IMR-90 (cell line): ENCODE measurements at regions not wholly inside any gene's neighbourhood (a gene's known extent, or its start where the extent isn't known, plus 50 kb on each side); places are given as distances from the start of the nearest gene placed in this dataset.

Experiments
- ATAC-seq: fragments of 200-7000 bp; cut with Tn5 transposase; 2 replicates; pipeline ENCODE4 v1.9.1; 2020; ENCODE audit warnings: low read depth, mild to moderate bottlenecking, moderate library complexity
- BruUV-seq: library from RNA; stranded (reverse); fragments of 400-500 nt; replicated peaks from 2 replicates; lab custom pipeline; 2021; lab: Mats Ljungman, UMichigan
- CTCF ChIA-PET: fragments of 300-600 bp; formaldehyde crosslinking; extraction: SDS; loops from one replicate; lab custom pipeline; 2021; ENCODE audit warnings: antibody characterized with exemption; lab: Yijun Ruan, JAX
- POLR2A ChIA-PET: fragments of 300-600 bp; sonication (Branson Sonifier 250); formaldehyde crosslinking; loops from one replicate; lab custom pipeline; 2022; ENCODE audit warnings: antibody characterized with exemption; ENCODE audit not compliant: unreplicated experiment; lab: Charles Lee
- DNase-seq: peaks from one replicate; pipeline ENCODE4 v3.0.0; 2013
- H2AFZ ChIP-seq: replicated peaks from 2 replicates; pipeline ENCODE3; 2013; ENCODE audit warnings: low read length, mild to moderate bottlenecking; ENCODE audit not compliant: poor library complexity
- H2AK5ac ChIP-seq: 2 replicates; pipeline ENCODE4 v1.6.1; 2013; ENCODE audit warnings: low read depth, low read length, inconsistent platforms
- H2AK9ac ChIP-seq: replicated peaks from 2 replicates; pipeline ENCODE3; 2013; ENCODE audit warnings: mild to moderate bottlenecking, low read depth, low read length, moderate library complexity; ENCODE audit not compliant: poor library complexity
- H2BK120ac ChIP-seq: 2 replicates; pipeline ENCODE4 v1.6.1; 2013; ENCODE audit warnings: low read depth, low read length, inconsistent platforms
- H2BK15ac ChIP-seq: 3 replicates; pipeline ENCODE4 v1.6.1; 2013; ENCODE audit warnings: low read depth, low read length, inconsistent platforms
- H2BK20ac ChIP-seq: 2 replicates; pipeline ENCODE4 v1.6.1; 2013; ENCODE audit warnings: low read depth, mild to moderate bottlenecking, inconsistent platforms, low read length, moderate library complexity
- H2BK5ac ChIP-seq: 2 replicates; pipeline ENCODE4 v1.6.1; 2013; ENCODE audit warnings: mild to moderate bottlenecking, low read depth, low read length, inconsistent platforms; ENCODE audit not compliant: poor library complexity, severe bottlenecking
- H3K14ac ChIP-seq: replicated peaks from 2 replicates; pipeline ENCODE4 v1.6.1; 2013; ENCODE audit warnings: low read depth, low read length, inconsistent platforms
- H3K18ac ChIP-seq: 2 replicates; pipeline ENCODE4 v1.6.1; 2013; ENCODE audit warnings: low read depth, low read length, control low read depth
- H3K23ac ChIP-seq: 2 replicates; pipeline ENCODE4 v1.6.1; 2013; ENCODE audit warnings: low read depth, low read length, inconsistent platforms
- H3K27ac ChIP-seq: 2 replicates; pipeline ENCODE4 v1.5.1; 2013; ENCODE audit warnings: mild to moderate bottlenecking, control low read depth, low read length; ENCODE audit not compliant: insufficient read depth
- H3K27me3 ChIP-seq: 2 replicates; pipeline ENCODE4 v1.6.1; 2013; ENCODE audit warnings: low read length; ENCODE audit not compliant: control insufficient read depth, insufficient read depth
- H3K36me3 ChIP-seq: 2 replicates; pipeline ENCODE4 v1.6.1; 2013; ENCODE audit warnings: low read length, mixed read lengths; ENCODE audit not compliant: control insufficient read depth, insufficient read depth
- H3K4ac ChIP-seq: 2 replicates; pipeline ENCODE4 v1.6.1; 2013; ENCODE audit warnings: low read depth, low read length, inconsistent platforms
- H3K4me1 ChIP-seq: 2 replicates; pipeline ENCODE4 v1.6.1; 2013; ENCODE audit warnings: low read length, mixed read lengths; ENCODE audit not compliant: control insufficient read depth, insufficient read depth
- H3K4me2 ChIP-seq: 2 replicates; pipeline ENCODE4 v1.6.1; 2013; ENCODE audit warnings: low read depth, mild to moderate bottlenecking, control low read depth, low read length, moderate library complexity
- H3K4me3 ChIP-seq: 2 replicates; pipeline ENCODE4 v1.5.1; 2013; ENCODE audit warnings: low read depth, mild to moderate bottlenecking, control low read depth, low read length, moderate library complexity; ENCODE audit not compliant: insufficient read depth
- H3K56ac ChIP-seq: 2 replicates; pipeline ENCODE4 v1.6.1; 2013; ENCODE audit warnings: low read length, inconsistent platforms; ENCODE audit not compliant: insufficient read depth; ENCODE audit errors: extremely low read depth
- H3K79me1 ChIP-seq, 2 experiments: 2 replicates each; pipeline ENCODE4 v1.6.1; 2013; ENCODE audit warnings: low read length in 2 of 2, inconsistent platforms in 1 of 2, low read depth in 1 of 2
- H3K9ac ChIP-seq: 2 replicates; pipeline ENCODE4 v1.6.1; 2013; ENCODE audit warnings: low read depth, low read length, control low read depth
- H3K9me1 ChIP-seq: 2 replicates; pipeline ENCODE4 v1.6.1; 2013; ENCODE audit warnings: low read length, inconsistent platforms; ENCODE audit not compliant: insufficient read depth
- H3K9me3 ChIP-seq: 2 replicates; pipeline ENCODE4 v1.6.1; 2013; ENCODE audit warnings: low read length; ENCODE audit not compliant: control insufficient read depth, insufficient read depth
- H4K20me1 ChIP-seq: 2 replicates; pipeline ENCODE4 v1.6.1; 2013; ENCODE audit warnings: low read length, inconsistent platforms; ENCODE audit not compliant: insufficient read depth
- H4K5ac ChIP-seq: 2 replicates; pipeline ENCODE4 v1.6.1; 2013; ENCODE audit warnings: mild to moderate bottlenecking, low read depth, low read length, control low read depth
- H4K8ac ChIP-seq, 2 experiments: 2 replicates each; pipeline ENCODE4 v1.6.1; 2013; ENCODE audit warnings: low read depth in 2 of 2, low read length in 2 of 2, control low read depth in 1 of 2, inconsistent platforms in 1 of 2
- H4K91ac ChIP-seq: 2 replicates; pipeline ENCODE4 v1.6.1; 2013; ENCODE audit warnings: low read depth, low read length, inconsistent platforms; ENCODE audit not compliant: insufficient read depth
- ELK1 ChIP-seq: fragments of 150-350 bp; IDR thresholded peaks from 2 replicates; pipeline ENCODE4 v1.6.1; 2016; ENCODE audit warnings: low read depth, mild to moderate bottlenecking, low read length, moderate library complexity, borderline replicate concordance
- RAD21 ChIP-seq: IDR thresholded peaks from 2 replicates; pipeline ENCODE4 v1.6.1; 2012; ENCODE audit warnings: low read length, improper control_type of control experiment
- SMC3 ChIP-seq: fragments of 150-350 bp; IDR thresholded peaks from 2 replicates; pipeline ENCODE4 v1.6.1; 2016; ENCODE audit warnings: low read depth, mild to moderate bottlenecking, antibody characterized with exemption, low read length, moderate library complexity
- WGBS, 2 experiments: methylation state at CpG; one replicate each; pipeline versions ENCODE4 v1.1.5 to v1.1.7; 2013; ENCODE audit warnings: missing lambda C conversion rate in 2 of 2; ENCODE audit not compliant: insufficient read length in 1 of 2; ENCODE audit errors: extremely low coverage in 2 of 2; 5-methylcytosine and 5-hydroxymethylcytosine counted together
- dilution Hi-C: fragments of 300-500 bp; cut with HindIII; formaldehyde crosslinking; loops from one replicate; pipeline ENCODE4 v1.14.3; 2018; ENCODE audit warnings: low sequenced_read_pairs; ENCODE audit not compliant: unreplicated experiment
- in situ Hi-C: fragments of 300-500 bp; cut with MboI; formaldehyde crosslinking; loops from 3 replicates; pipeline ENCODE4 v1.14.3; 2019; ENCODE audit warnings: low sequenced_read_pairs, inconsistent platforms, mixed read lengths
- intact Hi-C: fragments of 100-400 bp; cut with micrococcal nuclease; formaldehyde crosslinking; loops from 2 replicates; pipeline ENCODE4 v1.10.0; 2022
- TF ChIP-seq, protein P1 (sequence below): conservative IDR thresholded peaks from 2 replicates; pipeline ENCODE4 v1.5.1; 2012; ENCODE audit warnings: mild to moderate bottlenecking, low read depth, low read length, improper control_type of control experiment

DNA sequence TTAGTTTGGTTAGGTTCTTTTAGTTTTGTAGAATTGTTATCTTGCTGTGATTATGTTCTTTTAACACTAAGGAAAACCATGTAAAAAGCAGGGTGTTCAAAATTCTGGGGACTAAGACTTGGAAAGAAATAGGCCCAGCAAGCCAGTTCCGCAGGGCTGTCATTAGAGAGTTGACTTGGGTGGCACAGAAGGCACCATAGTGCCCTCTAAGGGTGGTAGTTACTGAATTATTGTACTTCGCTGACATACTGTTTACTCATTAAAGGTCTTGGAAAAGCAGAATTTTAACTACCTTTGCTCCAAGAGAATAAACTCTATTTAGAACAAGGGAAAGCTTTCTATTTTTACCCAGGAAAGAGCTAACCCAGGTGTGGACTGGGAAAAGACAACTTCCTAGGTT lies 86.5 kb downstream of the OTUD1 start:
- DNase-seq (peak; percentile 7), ATAC-seq (peak; percentile 71)
- no TSS peak for BruUV-seq
- intact Hi-C loops (loop anchor here (1.0 kb wide), 1 partner anchor 210 kb away; no protein-coding TSS in a partner anchor), in situ Hi-C loops (loop anchor here (25.0 kb wide), 2 partner anchors 363 to 987 kb away; no protein-coding TSS in a partner anchor), dilution Hi-C loops (no loop called here)
- H2AFZ ChIP-seq = no peak overlapping the region
- no peaks in the 10 kb centered on the region for H3K79me1 ChIP-seq
- H2BK5ac ChIP-seq = no peak overlapping the region
- H3K9me1 ChIP-seq = no peaks in the 10 kb centered on the region
- WGBS, 2 experiments = no CpG with 5 or more reads among the region's 2 CpGs
- H4K5ac ChIP-seq = no peak overlapping the region
- ChIA-PET CTCF (interaction anchor here (2.2 kb wide), 1 partner anchor 211 kb away, joined by 9 read pairs; no protein-coding TSS in a partner anchor), POLR2A (no interaction called here)
- no peak overlapping the region for H2AK9ac ChIP-seq
- no peak overlapping the region for H2BK15ac ChIP-seq
- no peak overlapping the region for H4K8ac ChIP-seq
- H3K18ac ChIP-seq = no peak overlapping the region
- H3K27me3 ChIP-seq = no peaks in the 10 kb centered on the region
- H3K36me3 ChIP-seq = no peaks in the 10 kb centered on the region
- H3K9ac ChIP-seq = no peak overlapping the region
- no peak overlapping the region for H3K23ac ChIP-seq
- H4K91ac ChIP-seq = no peak overlapping the region
- H3K9me3 ChIP-seq = no peaks in the 10 kb centered on the region
- no peak overlapping the region for H2AK5ac ChIP-seq
- TF ChIP-seq ELK1 (no peak), RAD21 (peak; percentile 51), SMC3 (peak; percentile 40)
- TF ChIP-seq, protein P1, sequence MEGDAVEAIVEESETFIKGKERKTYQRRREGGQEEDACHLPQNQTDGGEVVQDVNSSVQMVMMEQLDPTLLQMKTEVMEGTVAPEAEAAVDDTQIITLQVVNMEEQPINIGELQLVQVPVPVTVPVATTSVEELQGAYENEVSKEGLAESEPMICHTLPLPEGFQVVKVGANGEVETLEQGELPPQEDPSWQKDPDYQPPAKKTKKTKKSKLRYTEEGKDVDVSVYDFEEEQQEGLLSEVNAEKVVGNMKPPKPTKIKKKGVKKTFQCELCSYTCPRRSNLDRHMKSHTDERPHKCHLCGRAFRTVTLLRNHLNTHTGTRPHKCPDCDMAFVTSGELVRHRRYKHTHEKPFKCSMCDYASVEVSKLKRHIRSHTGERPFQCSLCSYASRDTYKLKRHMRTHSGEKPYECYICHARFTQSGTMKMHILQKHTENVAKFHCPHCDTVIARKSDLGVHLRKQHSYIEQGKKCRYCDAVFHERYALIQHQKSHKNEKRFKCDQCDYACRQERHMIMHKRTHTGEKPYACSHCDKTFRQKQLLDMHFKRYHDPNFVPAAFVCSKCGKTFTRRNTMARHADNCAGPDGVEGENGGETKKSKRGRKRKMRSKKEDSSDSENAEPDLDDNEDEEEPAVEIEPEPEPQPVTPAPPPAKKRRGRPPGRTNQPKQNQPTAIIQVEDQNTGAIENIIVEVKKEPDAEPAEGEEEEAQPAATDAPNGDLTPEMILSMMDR = peak; percentile 39
- H4K20me1 ChIP-seq = no peaks in the 10 kb centered on the region
- H3K4me2 ChIP-seq = no peak overlapping the region
- no peak overlapping the region for H2BK120ac ChIP-seq
- no peak overlapping the region for H3K14ac ChIP-seq
- H3K27ac ChIP-seq = no peak overlapping the region
- no peaks in the 10 kb centered on the region for H3K4me1 ChIP-seq
- H3K56ac ChIP-seq = no peak overlapping the region
- H3K4ac ChIP-seq = no peak overlapping the region
- no peak overlapping the region for H3K4me3 ChIP-seq
- H2BK20ac ChIP-seq = no peak overlapping the region
